CD14-positive monocyte (primary cell): ENCODE measurements at regions not wholly inside any gene's neighbourhood (a gene's known extent, or its start where the extent isn't known, plus 50 kb on each side); places are given as distances from the start of the nearest gene placed in this dataset.

Source experiments
- DNase-seq, 3 donors: peaks; one replicate each; pipeline ENCODE4 v3.0.0-alpha.2; 2011 to 2022
- H2AFZ ChIP-seq: 2 replicates; pipeline ENCODE4 v1.6.0; 2012; ENCODE audit warnings: mild to moderate bottlenecking, low read depth, low read length, inconsistent platforms; ENCODE audit not compliant: insufficient read depth, poor library complexity, severe bottlenecking
- H3K27ac ChIP-seq, 2 donors: 1 replicate in 1 of 2; 2 replicates in 1 of 2; pipeline ENCODE4 v1.5.1; 2012 to 2013; ENCODE audit warnings: low read length in 2 of 2, control low read depth in 1 of 2, inconsistent platforms in 1 of 2, low read depth in 1 of 2, mild to moderate bottlenecking in 1 of 2
- H3K27me3 ChIP-seq, 2 donors: one replicate each; pipeline versions ENCODE4 v1.6.0 to v1.6.1; 2011 to 2013; ENCODE audit warnings: low read length in 2 of 2; ENCODE audit not compliant: control insufficient read depth in 2 of 2, insufficient read depth in 2 of 2
- H3K36me3 ChIP-seq, 2 donors: replicated peaks in 1 of 2; 1 replicate in 1 of 2; 2 replicates in 1 of 2; pipeline versions ENCODE4 v1.5.1 to v1.6.1; 2012 to 2013; ENCODE audit warnings: low read length in 2 of 2, control low read depth in 1 of 2, inconsistent platforms in 1 of 2, mild to moderate bottlenecking in 1 of 2; ENCODE audit not compliant: insufficient read depth in 2 of 2, control insufficient read depth in 1 of 2
- H3K4me1 ChIP-seq, 2 donors: 1 replicate in 1 of 2; 2 replicates in 1 of 2; pipeline versions ENCODE4 v1.5.1 to v1.6.1; 2012 to 2013; ENCODE audit warnings: low read length in 2 of 2, control low read depth in 1 of 2, inconsistent platforms in 1 of 2, mild to moderate bottlenecking in 1 of 2, moderate library complexity in 1 of 2; ENCODE audit not compliant: insufficient read depth in 2 of 2, control insufficient read depth in 1 of 2
- H3K4me2 ChIP-seq: replicated peaks from 2 replicates; pipeline ENCODE3; 2012; ENCODE audit warnings: low read length, moderate library complexity, mild to moderate bottlenecking; ENCODE audit not compliant: poor library complexity, severe bottlenecking; ENCODE audit errors: extremely low read depth
- H3K4me3 ChIP-seq, 3 experiments: fragments of 200-600 bp in 1 of 3; sonication (generic) in 1 of 3; replicated peaks in 1 of 3; 1 replicate in 2 of 3; 2 replicates in 1 of 3; pipeline ENCODE4 v1.5.1; 2011 to 2013; ENCODE audit warnings: low read length in 3 of 3, mild to moderate bottlenecking in 3 of 3, control low read depth in 2 of 3, low read depth in 2 of 3, inconsistent platforms in 1 of 3, moderate library complexity in 1 of 3
- H3K79me2 ChIP-seq: 2 replicates; pipeline ENCODE4 v1.6.0; 2012; ENCODE audit warnings: mild to moderate bottlenecking, control low read depth, inconsistent platforms, low read length, moderate library complexity; ENCODE audit not compliant: insufficient read depth
- H3K9ac ChIP-seq: 2 replicates; pipeline ENCODE4 v1.6.0; 2017; ENCODE audit warnings: low read length, mild to moderate bottlenecking; ENCODE audit not compliant: insufficient read depth, poor library complexity, severe bottlenecking
- H3K9me3 ChIP-seq, 2 donors: replicated peaks in 1 of 2; 1 replicate in 1 of 2; 2 replicates in 1 of 2; pipeline versions ENCODE4 v1.5.1 to v1.6.1; 2012 to 2013; ENCODE audit warnings: low read length in 2 of 2, control low read depth in 1 of 2; ENCODE audit not compliant: control insufficient read depth in 1 of 2, insufficient read depth in 1 of 2
- H4K20me1 ChIP-seq: 2 replicates; pipeline ENCODE4 v1.6.0; 2012; ENCODE audit warnings: mild to moderate bottlenecking, low read length, control low read depth, moderate library complexity; ENCODE audit not compliant: insufficient read depth
- H3K27ac Mint-ChIP-seq, 7 donors: one replicate each; pipeline ENCODE4 v1.8.0; 2020; ENCODE audit warnings: mild to moderate bottlenecking in 7 of 7, mixed read lengths in 7 of 7, moderate library complexity in 6 of 7, inconsistent platforms in 2 of 7
- H3K27me3 Mint-ChIP-seq, 3 donors: one replicate each; pipeline ENCODE4 v1.8.0; 2021 to 2022; ENCODE audit warnings: low read depth in 3 of 3, mild to moderate bottlenecking in 3 of 3, mixed read lengths in 3 of 3, moderate library complexity in 3 of 3, inconsistent platforms in 1 of 3
- H3K36me3 Mint-ChIP-seq, 2 donors: one replicate each; pipeline ENCODE4 v1.8.0; 2020; ENCODE audit warnings: mixed read lengths in 2 of 2, inconsistent platforms in 1 of 2, mild to moderate bottlenecking in 1 of 2
- H3K4me1 Mint-ChIP-seq: one replicate; pipeline ENCODE4 v1.8.0; 2020; ENCODE audit warnings: mild to moderate bottlenecking, mixed read lengths
- H3K4me3 Mint-ChIP-seq, 2 donors: one replicate each; pipeline ENCODE4 v1.8.0; 2020; ENCODE audit warnings: mild to moderate bottlenecking in 2 of 2, mixed read lengths in 2 of 2, moderate library complexity in 1 of 2
- H3K9me3 Mint-ChIP-seq, 7 donors: one replicate each; pipeline ENCODE4 v1.8.0; 2020 to 2022; ENCODE audit warnings: mixed read lengths in 7 of 7, mild to moderate bottlenecking in 6 of 7, moderate library complexity in 6 of 7, inconsistent platforms in 2 of 7
- CTCF ChIP-seq: fragments of 200-600 bp; IDR thresholded peaks from one replicate; pipeline ENCODE4 v1.8.0; 2022; ENCODE audit warnings: antibody characterized with exemption, mild to moderate bottlenecking
- WGBS: methylation state at CpG from one replicate; pipeline ENCODE4 v1.1.5; 2013; ENCODE audit warnings: missing lambda C conversion rate; ENCODE audit not compliant: insufficient coverage; 5-methylcytosine and 5-hydroxymethylcytosine counted together
- intact Hi-C, 2 donors: fragments of 100-400 bp; cut with micrococcal nuclease; formaldehyde crosslinking; loops; one replicate each; pipeline versions ENCODE4 v1.15.0 to v1.15.1; 2023

GRCh38 chrX:39453889-39454621 lies 643.7 kb downstream of the BCOR start:
- Mint-ChIP-seq H3K27me3 (peaks cover 4 to 9% (median 7%) of the 10 kb centered on the region in 3 donors), H3K4me3 (no peak overlapping the region), H3K27ac (no peak overlapping the region), H3K9me3 (peaks cover 0 to 6% (median 3%) of the 10 kb centered on the region in 7 donors), H3K4me1 (peaks cover 7% of the 10 kb centered on the region), H3K36me3 (no peaks in the 10 kb centered on the region)
- H3K4me1 ChIP-seq, result peaks cover 0 to 2% of the 10 kb centered on the region in 2 donors
- no peak overlapping the region for H3K27ac ChIP-seq
- H3K9ac ChIP-seq, result no peak overlapping the region
- no peak overlapping the region for H3K4me3 ChIP-seq
- H3K4me2 ChIP-seq, result no peak overlapping the region
- no peaks in the 10 kb centered on the region for H3K27me3 ChIP-seq
- no peak for DNase-seq
- TF ChIP-seq CTCF, result no peak
- 100% methylated on average over 2 of the region's 5 CpGs for WGBS
- H3K9me3 ChIP-seq, result no peaks in the 10 kb centered on the region
- no peak overlapping the region for H2AFZ ChIP-seq
- no peaks in the 10 kb centered on the region for H4K20me1 ChIP-seq
- intact Hi-C loops, result no loop called here
- no peaks in the 10 kb centered on the region for H3K36me3 ChIP-seq
- no peaks in the 10 kb centered on the region for H3K79me2 ChIP-seq

GRCh38 chrX:39456894-39457604 lies 640.7 kb downstream of the BCOR start:
- Mint-ChIP-seq H3K27ac (no peak overlapping the region), H3K9me3 (peaks cover 0 to 6% (median 3%) of the 10 kb centered on the region in 7 donors), H3K4me3 (no peak overlapping the region), H3K4me1 (peaks cover 2% of the 10 kb centered on the region), H3K36me3 (no peaks in the 10 kb centered on the region), H3K27me3 (peaks cover 3 to 10% (median 4%) of the 10 kb centered on the region in 3 donors)
- Histone ChIP-seq H3K9ac (no peak overlapping the region), H3K4me1 (no peaks in the 10 kb centered on the region), H3K79me2 (no peaks in the 10 kb centered on the region), H3K4me3 (no peak overlapping the region), H3K36me3 (no peaks in the 10 kb centered on the region), H2AFZ (no peak overlapping the region), H3K4me2 (no peak overlapping the region), H3K27me3 (no peaks in the 10 kb centered on the region), H4K20me1 (no peaks in the 10 kb centered on the region), H3K9me3 (no peaks in the 10 kb centered on the region), H3K27ac (no peak overlapping the region)
- intact Hi-C loops, result no loop called here
- TF ChIP-seq CTCF, result no peak
- DNase-seq, result no peak
- WGBS, result no CpG with 5 or more reads among the region's 3 CpGs
